ENCODE measurements at regions not wholly inside any gene's neighbourhood (a gene's known extent, or its start where the extent isn't known, plus 50 kb on each side); places are given as distances from the start of the nearest gene placed in this dataset.

DNA sequence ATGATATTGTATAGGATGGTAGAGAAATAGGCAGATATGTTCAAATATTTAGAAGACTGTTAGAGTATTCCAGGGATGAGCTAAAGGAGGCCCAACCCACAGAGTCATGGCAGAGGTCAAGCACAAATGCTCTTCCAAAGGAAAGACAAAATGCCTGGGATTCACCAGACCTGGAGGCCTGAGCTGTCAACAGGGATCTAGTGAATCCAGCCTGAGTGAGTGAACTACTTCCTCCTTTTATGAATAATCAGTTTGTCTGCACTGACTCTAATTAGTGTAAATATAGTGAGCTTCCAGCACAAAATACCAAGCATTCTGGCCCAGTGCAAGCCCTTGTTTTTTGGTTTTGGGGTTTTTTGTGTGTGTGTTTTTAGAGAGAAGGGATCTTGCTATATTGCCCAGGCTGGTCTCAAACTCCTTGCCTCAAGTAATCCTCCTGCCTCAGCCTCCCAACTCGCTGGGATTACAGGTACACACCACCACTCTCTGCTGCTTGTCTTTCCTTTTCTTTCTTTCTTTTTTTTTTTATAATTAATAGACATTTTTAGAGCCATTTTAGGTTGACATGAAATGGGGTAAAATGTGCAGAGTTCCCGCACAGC, 244.4 kb downstream of the SKIDA1 start:
- intact Hi-C loops (cut with DNase I), result no loop called here
- DNase-seq (no peak), ATAC-seq (ENCODE audit: poor library complexity) (no peak)

DNA sequence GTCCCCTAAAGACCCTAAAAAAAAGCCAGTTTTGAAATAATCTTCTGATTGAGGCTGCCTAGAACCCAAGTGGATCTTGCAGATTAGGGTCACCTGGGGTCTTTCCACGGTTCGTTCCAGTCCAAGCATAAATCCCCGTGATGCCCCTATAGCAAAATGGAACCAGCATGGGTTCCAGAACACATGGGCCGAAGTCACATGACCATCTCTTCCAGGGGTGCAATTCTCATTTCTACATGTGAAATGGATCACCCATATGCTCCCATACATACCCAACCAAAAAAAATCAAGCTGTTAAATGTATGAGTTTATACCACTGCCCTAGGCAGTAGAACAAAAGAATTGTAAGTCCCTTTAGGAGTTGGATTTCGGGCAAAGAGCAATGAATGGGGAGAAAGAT, 245.4 kb downstream of the SKIDA1 start:
- ATAC-seq (ENCODE audit: poor library complexity) (no peak), DNase-seq (no peak)
- intact Hi-C loops (cut with DNase I), result no loop called here

DNA sequence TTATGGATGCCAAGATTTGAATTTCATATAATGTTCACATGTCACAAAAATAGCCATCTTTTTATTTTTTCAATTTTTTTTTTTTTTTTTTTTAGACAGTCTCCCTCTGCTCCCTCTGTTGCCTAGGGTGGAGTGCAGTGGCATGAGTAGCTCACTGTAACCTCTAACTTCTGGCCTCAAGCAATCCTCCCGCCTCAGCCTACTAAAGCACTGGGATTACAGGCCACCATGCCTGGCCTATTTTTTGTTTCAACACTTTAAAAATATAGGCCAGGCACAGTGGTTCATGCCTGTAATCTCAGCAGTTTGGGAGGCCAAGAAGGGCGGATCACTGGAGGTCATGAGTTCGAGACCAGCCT, 246.3 kb downstream of the SKIDA1 start:
- ATAC-seq (ENCODE audit: poor library complexity), result peak; percentile 14
- DNase-seq, result no peak
- intact Hi-C loops (cut with DNase I), result loop anchor here (2.0 to 5.0 kb wide), 2 partner anchors 216 to 453 kb away; no protein-coding TSS in a partner anchor

DNA sequence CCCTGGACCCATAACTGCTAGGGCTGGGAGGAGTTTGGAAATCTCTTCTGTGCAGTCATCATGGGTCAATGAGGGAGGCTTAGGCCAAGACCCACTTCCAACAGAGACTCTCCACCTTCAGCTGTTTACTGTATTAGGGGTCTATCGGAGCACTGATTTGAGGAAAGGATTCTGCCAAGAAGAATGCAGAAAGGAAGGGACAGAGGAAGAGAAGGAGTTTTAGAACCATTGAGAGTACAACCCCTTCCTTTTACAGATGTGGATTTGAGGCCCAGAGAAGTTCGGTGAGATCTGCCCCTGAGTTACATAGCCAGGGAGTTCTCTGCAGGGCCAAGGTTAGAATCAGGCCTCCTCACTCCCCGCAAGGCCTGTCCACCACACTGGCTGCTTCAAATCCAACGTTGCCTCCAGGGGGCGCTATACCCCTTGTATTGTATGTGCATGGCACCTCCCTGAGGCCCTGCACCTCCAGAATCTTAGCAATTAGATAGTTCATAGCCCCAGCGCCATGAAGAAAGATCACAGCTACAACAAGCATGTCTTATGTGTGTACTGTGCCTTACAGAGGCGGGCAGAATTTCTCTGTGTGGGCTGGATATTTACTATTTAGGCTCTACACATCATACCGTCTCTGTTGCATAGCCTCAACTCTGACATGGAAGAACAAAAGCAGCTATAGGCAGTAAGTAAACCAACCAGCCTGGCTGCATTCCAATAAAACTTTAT, 246.8 kb downstream of the SKIDA1 start:
- peak; percentile 97 for DNase-seq
- intact Hi-C loops (cut with DNase I), result loop anchor here (2.0 to 5.0 kb wide), 2 partner anchors 216 to 454 kb away; no protein-coding TSS in a partner anchor

DNA sequence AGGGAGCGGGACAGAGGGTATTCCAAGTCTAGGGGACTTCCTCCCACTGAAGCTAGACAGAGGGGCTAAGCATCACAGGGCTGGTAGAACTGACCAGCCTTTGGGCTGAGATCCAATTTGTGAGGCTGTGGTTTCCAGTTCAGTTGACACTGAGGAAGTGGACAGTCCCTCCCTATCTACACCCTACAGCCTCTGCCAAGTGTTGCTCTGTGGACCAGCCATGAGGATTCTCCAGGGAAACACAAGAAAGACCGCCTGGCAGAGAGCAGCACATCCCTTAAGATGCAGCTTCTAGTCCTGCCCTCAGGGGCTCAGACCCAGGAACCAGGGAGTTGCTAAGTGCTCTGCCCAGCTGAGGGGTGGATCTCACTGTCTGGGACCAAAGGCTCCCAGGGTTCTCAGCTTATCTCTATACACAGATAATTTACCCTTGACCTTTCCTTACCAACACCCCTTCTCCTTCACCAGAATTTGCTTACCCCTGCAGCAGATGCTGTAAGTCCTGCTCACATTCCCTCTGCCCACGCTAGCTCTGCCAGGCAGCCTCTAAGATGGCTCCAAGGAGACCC, 252.0 kb downstream of the SKIDA1 start:
- intact Hi-C loops (cut with DNase I), result no loop called here
- DNase-seq (no peak), ATAC-seq (ENCODE audit: poor library complexity) (no peak)

More for the DNA sequence above, 246.8 kb downstream of the SKIDA1 start:
- ATAC-seq (ENCODE audit: poor library complexity), result peak; percentile 99

DNA sequence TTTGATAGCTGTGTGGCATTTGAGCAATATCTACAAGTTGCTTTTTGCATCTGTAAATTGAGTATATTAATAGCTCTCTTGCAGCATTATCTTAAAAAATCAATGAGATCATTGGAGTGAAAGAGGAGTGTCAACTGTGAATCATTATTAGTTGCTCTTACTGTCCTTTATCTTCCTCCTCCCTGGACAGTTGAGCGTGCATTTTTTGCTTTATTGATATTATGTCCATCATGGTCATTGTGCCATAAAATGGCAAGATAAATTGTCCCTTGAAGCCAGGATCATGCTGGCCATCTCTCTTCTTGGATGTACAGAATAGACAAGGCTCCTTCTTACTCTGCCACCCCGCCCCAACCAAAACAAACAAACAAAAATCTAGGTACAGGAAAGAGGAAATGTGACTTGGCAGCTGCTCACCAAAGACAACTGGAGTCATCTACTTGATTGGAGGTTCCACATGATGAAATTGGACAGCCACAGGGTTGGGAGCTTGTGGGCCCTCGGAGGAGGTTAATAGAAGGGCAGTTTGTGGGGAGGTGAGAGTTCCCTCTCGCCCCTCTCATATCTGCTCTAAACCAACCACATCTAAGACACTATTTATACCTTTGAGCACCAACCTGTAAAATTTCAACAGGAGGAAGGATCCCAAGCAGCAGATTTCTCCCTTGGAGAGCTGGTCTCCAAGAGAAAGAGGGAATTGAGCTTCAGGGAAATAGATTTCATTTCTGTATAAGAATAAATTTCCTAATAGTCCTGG, 252.7 kb downstream of the SKIDA1 start:
- intact Hi-C loops (cut with DNase I), result no loop called here
- no peak for DNase-seq
- ATAC-seq (ENCODE audit: poor library complexity), result no peak

DNA sequence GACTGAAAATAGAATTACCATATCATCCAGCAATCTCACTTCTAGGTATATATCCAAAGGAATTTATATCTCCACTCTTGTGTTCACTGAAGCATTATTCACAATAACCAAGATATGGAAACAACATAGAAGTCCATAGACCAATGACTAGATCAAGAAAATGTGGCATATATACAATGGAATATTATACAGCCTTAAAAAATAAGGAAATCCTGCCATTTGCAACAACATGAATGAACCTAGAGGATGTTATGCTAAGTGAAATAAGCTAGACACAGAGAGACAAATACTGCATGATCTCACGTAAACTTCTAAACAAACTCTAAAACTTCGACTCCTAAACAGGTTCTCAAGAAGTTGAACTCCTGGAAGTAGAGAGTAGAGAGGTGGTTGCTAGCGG, 254.5 kb downstream of the SKIDA1 start:
- intact Hi-C loops (cut with DNase I), result no loop called here
- no peak for ATAC-seq (ENCODE audit: poor library complexity)
- no peak for DNase-seq

DNA sequence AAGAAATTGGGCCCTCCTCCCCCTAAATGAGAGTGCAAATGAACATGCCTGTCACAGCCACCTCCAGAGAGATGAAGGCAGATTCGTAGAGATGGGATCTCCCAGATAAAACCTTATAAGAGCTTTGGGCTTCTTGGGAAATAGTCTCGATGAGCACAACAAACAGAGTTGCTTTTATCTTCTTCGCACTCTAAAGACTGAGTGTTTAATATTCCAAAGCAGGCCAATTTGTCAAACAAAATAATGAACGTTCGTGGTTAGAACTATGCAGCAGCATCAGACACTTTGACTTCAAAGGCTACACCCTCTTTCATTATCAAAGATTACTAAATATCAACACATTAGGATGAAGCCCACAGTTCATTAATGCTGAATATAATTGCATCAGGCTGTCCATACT, 256.2 kb downstream of the SKIDA1 start:
- intact Hi-C loops (cut with DNase I), result loop anchor here (2.0 kb wide), 1 partner anchor 190 kb away; no protein-coding TSS in a partner anchor
- no peak for ATAC-seq (ENCODE audit: poor library complexity)
- no peak for DNase-seq

DNA sequence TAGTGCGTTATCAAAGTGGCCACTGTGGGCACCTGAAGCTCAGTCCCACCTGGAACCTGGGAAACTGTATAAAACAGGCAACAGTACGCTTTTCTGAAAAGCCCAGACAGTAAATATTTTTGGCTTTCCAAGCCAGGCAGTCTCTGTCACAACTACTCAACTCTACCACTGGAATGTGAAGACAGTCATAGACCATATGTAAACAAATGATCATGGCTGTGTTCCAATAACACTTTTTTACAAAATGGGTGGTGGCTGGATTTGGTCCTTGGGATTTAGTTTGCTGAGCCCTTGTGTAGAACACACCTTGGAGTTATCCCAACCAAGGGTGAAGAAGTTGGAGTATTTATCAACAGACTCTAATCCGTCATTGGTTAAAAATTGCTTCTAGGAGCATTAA, 259.9 kb downstream of the SKIDA1 start:
- ATAC-seq (ENCODE audit: poor library complexity), result no peak

DNA sequence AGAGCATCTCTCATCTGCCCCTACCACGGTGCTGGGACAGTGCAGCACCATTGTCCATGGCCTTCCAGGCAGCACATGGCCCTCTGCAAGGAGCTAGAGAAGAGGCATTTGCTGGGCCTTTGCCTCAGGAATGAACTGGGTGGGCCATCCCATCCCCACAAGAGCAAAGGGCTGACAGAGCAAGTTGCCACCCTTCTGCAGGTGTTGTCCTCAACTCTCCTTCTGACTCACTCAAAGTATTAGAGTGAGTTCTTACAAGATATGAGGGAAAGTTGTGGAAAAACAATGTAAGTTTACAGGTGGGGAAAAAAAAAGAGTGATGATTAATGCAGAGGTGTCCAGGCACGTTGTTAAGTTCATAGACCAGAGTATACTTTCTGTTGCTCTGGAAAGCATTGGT, 261.2 kb downstream of the SKIDA1 start:
- DNase-seq, result no peak
- intact Hi-C loops (cut with DNase I), result no loop called here
- ATAC-seq (ENCODE audit: poor library complexity), result no peak

More for the DNA sequence above, 259.9 kb downstream of the SKIDA1 start:
- intact Hi-C loops (cut with DNase I), result no loop called here
- no peak for DNase-seq

DNA sequence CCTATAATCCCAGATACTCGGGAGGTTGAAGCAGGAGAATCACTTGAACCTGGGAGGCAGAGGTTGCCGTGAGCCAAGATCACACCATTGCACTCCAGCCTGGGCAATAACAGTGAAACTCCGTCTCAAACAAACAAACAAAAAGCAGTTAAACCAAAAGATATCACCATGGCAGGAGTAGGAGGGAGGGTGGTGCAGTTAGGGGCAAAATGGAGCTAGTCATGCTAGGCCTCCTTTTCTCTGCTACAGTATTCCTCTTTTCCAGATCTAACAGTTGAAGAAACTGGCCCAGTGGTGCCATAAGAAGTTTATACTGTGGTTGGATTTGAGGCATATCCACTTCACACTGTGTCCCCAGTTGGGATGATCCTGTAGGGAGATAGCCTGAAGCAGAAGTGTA, 261.6 kb downstream of the SKIDA1 start:
- ATAC-seq (ENCODE audit: poor library complexity) (no peak), DNase-seq (no peak)
- intact Hi-C loops (cut with DNase I), result no loop called here

DNA sequence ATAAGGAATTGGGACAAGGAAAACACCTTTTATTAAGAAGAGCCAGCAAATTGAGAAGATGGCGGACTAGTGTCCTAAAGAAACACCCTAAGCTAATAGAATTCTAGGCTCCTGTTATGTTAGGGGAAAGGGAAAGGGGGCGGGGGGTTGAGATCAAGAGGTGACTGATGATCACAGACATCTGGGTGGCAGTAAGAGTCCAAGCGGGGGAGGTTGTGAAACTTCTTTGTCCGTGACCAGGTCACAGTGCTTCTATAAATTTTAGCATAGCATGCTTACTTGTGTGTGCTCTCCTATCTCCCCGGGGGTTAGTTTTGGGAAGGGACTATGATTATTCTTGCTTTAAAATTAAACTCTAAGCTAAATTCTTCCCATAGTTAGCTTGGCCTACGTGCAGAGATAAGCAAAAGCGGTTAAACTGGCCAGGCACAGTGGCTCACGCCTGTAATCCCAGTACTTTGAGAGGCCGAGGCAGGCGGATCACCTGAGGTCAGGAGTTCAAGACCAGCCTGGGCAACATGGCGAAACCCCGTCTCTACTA, 262.1 kb downstream of the SKIDA1 start:
- intact Hi-C loops (cut with DNase I), result no loop called here
- ATAC-seq (ENCODE audit: poor library complexity) (no peak), DNase-seq (no peak)

DNA sequence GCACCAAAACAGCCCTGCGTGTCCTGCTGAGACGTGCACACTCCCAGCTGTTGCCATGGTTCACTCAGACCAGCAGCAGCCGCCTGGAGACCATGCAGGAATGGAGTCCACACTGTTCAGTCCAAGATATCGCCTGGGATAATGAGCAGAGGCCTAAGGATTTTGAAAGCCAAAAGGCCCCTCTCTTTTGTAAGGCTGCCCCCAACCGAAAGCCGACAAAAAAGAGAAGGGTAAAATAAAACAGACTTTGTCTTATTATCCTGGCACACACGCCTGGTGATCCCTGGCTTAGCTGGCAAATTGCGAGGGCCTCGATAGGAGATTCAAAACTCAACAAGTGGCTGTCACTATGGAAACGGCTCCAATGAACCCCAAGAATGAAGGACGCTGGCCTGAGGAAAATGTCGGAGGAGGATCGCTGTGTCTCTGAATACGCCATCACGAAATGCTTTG, 263.6 kb downstream of the SKIDA1 start:
- ATAC-seq (ENCODE audit: poor library complexity) (no peak), DNase-seq (no peak)
- intact Hi-C loops (cut with DNase I), result no loop called here

DNA sequence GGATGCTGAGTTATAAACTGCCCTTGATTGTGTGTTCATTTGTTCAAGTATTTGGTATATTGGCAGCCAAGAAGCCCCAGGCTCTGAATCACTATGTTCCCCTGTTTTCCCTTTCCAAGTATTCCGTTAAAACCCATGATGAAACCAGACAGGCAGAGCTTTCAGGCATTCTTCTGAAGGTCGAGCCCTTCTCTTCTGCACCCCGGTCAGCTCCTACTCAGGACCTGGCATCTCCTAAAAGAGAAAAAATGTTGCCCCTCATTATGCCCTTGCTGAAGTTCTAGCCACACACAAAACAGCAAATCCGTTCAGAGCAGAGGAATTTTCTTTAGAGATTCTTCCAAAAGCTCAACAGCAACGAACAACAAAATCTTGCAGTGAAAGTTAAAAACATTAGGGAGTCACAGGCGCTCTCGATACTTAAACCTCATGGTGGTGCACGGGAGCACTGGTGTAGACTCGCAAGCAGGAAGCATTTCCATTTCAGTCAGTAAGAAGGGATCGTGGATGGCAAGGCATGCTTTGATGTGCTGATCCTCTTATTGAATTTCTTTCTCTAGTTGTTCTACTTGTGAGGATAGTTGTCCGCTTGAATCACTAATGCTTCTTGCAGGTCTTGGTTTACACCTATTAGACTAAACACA, 264.9 kb downstream of the SKIDA1 start:
- no peak for DNase-seq
- intact Hi-C loops (cut with DNase I), result no loop called here

DNA sequence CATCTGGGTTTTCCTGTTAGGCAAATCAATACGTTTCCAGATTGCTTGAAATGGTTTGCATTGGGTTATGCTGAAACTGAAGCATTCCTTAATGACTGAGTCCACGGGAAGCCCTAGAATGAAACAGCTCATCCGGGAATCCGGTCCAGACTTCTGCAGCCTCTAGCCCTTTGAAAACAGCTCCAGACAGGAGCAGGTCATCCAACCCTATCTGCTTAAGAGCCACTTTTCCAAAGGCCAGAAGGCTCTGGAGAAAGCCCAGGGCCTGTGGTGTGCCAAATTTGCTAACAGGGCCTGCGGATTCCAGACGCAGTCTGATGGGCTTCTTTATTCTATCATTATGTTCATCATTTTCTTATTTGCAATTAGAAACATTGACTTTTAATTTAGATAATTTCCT, 265.4 kb downstream of the SKIDA1 start:
- DNase-seq (peak; percentile 51), ATAC-seq (ENCODE audit: poor library complexity) (peak; percentile 61)
- intact Hi-C loops (cut with DNase I), result no loop called here

More for the DNA sequence above, 264.9 kb downstream of the SKIDA1 start:
- ATAC-seq (ENCODE audit: poor library complexity), result no peak

DNA sequence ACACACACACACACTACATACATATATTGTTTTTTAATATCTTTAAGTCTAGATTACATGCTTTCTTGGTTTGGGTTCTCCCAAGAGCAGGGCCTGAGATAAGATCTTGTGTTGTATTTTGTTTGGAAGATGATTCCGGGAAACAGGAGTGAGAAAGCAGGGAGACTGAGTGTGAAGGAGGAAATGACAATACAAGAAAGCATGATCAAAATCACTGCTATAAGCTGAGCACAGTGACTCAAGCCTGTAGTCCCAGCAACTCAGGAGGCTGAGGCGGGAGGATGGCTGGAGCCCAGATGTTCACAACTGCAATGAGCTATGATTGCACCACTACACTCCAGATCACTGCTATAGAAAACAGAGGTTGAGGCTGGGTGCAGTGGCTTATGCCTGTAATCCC, 267.6 kb downstream of the SKIDA1 start:
- ATAC-seq (ENCODE audit: poor library complexity), result no peak

DNA sequence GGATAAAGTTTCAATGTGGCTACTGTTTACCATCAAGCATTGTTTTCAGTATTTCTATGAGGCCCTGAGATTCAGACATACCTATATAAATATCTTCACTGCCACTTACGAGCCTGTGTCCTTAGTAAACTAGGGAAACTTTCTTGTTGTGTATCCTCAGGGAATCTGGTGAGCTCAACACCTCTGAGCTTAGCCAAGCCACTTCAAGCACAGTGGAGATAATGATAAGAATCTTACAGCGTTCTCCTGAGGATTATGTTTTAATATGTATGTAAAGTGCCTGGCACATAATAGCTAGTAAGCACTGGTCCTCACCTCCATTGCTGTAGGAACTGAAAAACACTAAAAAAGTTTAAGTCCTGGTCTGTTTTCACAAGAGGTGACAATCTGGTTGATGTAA, 268.3 kb downstream of the SKIDA1 start:
- no peak for DNase-seq
- intact Hi-C loops (cut with DNase I), result no loop called here
- no peak for ATAC-seq (ENCODE audit: poor library complexity)

More for the DNA sequence above, 267.6 kb downstream of the SKIDA1 start:
- intact Hi-C loops (cut with DNase I), result no loop called here
- DNase-seq, result no peak

DNA sequence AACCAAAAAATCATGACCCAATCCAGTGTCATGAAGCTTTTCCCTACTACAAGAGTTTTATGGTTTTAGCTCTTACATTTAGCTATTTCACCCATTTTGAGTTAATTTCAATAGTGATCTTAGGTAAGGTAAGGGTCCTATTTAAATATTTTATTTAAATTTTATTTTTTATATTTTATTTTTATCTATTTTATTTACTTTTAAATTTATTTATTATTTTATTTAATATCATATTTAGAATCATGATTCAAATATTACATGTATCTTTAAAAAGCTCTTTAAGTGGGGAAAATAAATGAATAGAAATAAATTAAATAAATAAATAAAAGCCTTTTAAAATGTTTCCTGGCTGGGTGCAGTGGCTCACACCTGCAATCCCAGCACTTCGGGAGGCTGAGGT, 276.0 kb downstream of the SKIDA1 start:
- ATAC-seq (ENCODE audit: poor library complexity), result no peak

DNA sequence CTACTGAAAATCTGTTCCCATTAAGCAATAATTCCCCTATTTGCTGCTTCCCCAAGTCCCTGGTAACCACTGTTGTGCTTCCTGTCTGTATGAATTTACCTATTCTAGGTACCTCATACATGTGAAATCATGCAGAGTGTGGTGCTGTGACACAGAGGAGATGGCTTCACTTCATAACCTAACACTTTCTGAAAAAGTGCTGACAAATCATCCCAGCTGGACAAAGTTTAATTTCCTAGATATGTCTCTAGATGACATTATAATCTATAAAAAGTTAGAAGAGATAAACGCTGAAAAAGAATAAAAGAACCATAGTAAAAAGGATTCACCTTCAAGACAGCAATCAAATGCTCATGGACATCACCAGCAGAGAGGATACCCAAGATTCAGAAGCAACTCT, 277.9 kb downstream of the SKIDA1 start:
- no peak for ATAC-seq (ENCODE audit: poor library complexity)
- DNase-seq, result no peak
- intact Hi-C loops (cut with DNase I), result no loop called here

More for the DNA sequence above, 276.0 kb downstream of the SKIDA1 start:
- no peak for DNase-seq
- intact Hi-C loops (cut with DNase I), result no loop called here

Data from Right ventricle myocardium superior (tissue), 1 donor.